ENCODE measurements at regions not wholly inside any gene's neighbourhood (a gene's known extent, or its start where the extent isn't known, plus 50 kb on each side); places are given as distances from the start of the nearest gene placed in this dataset.

DNA sequence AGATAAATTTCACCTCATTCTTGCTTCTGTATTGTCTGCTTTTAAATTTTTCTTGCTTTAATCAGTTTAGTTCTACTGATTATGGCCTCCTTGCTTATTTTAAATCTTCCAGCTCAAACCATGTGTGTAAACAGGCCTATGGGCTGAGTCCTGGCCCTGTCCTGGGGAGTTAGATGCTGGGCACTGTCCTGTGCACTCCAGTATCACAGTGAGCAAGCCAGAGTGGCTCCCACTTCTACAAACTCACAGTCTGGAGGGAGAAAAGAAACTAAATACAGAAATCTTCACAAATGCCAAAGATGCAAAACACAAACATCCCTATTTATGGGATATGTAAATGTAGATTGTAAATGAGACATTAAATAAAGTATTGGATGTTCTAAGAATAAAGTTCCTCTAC lies 101.1 kb upstream of the POGK start:
- TF ChIP-seq, protein P1, sequence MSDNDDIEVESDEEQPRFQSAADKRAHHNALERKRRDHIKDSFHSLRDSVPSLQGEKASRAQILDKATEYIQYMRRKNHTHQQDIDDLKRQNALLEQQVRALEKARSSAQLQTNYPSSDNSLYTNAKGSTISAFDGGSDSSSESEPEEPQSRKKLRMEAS (IDR thresholded peaks at IDR 0.05; ENCODE audit: insufficient read depth, insufficient read length) = no peak
- TF ChIP-seq, protein P2, sequence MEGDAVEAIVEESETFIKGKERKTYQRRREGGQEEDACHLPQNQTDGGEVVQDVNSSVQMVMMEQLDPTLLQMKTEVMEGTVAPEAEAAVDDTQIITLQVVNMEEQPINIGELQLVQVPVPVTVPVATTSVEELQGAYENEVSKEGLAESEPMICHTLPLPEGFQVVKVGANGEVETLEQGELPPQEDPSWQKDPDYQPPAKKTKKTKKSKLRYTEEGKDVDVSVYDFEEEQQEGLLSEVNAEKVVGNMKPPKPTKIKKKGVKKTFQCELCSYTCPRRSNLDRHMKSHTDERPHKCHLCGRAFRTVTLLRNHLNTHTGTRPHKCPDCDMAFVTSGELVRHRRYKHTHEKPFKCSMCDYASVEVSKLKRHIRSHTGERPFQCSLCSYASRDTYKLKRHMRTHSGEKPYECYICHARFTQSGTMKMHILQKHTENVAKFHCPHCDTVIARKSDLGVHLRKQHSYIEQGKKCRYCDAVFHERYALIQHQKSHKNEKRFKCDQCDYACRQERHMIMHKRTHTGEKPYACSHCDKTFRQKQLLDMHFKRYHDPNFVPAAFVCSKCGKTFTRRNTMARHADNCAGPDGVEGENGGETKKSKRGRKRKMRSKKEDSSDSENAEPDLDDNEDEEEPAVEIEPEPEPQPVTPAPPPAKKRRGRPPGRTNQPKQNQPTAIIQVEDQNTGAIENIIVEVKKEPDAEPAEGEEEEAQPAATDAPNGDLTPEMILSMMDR (IDR thresholded peaks at IDR 0.05; ENCODE audit: extremely low read depth in 1 of 2, insufficient read depth in 1 of 2, low read depth in 1 of 2, low read length in 2 of 2) = no peak
- TF ChIP-seq JUN (IDR thresholded peaks at IDR 0.05; ENCODE audit: borderline replicate concordance, insufficient read depth, insufficient read length, low read depth) (no peak), GATA2 (IDR thresholded peaks at IDR 0.05; ENCODE audit: insufficient read depth, insufficient read length, low read depth, low read length) (no peak), POLR2A (IDR thresholded peaks at IDR 0.05; ENCODE audit: low read depth, low read length) (no peak), MYC (IDR thresholded peaks at IDR 0.05; ENCODE audit: low read depth, low read length) (no peak), EZH2 (IDR thresholded peaks at IDR 0.05; ENCODE audit: borderline replicate concordance, low read depth, low read length, severe bottlenecking) (no peak)

Data from endothelial cell of umbilical vein (primary cell).